Muscle layer of duodenum (tissue), 2 donors: ENCODE measurements at regions not wholly inside any gene's neighbourhood (a gene's known extent, or its start where the extent isn't known, plus 50 kb on each side); places are given as distances from the start of the nearest gene placed in this dataset.

Experiments
- H3K27ac ChIP-seq: one replicate; pipeline ENCODE4 v1.7.0; 2013; ENCODE audit warnings: mild to moderate bottlenecking, low read length
- H3K27me3 ChIP-seq: one replicate; pipeline ENCODE4 v1.7.0; 2013; ENCODE audit warnings: low read depth, mild to moderate bottlenecking, control low read depth, low read length
- H3K36me3 ChIP-seq, 2 donors: one replicate each; pipeline ENCODE4 v1.7.0; 2013; ENCODE audit warnings: low read length in 2 of 2, control low read depth in 1 of 2, mild to moderate bottlenecking in 1 of 2; ENCODE audit not compliant: insufficient read depth in 2 of 2, control insufficient read depth in 1 of 2
- H3K4me1 ChIP-seq, 2 donors: one replicate each; pipeline ENCODE4 v1.7.0; 2013; ENCODE audit warnings: low read length in 2 of 2, mild to moderate bottlenecking in 2 of 2, control low read depth in 1 of 2, moderate library complexity in 1 of 2; ENCODE audit not compliant: insufficient read depth in 2 of 2, control insufficient read depth in 1 of 2
- H3K4me3 ChIP-seq, 2 donors: one replicate each; pipeline ENCODE4 v1.7.0; 2013; ENCODE audit warnings: low read length in 2 of 2, low read depth in 1 of 2, mild to moderate bottlenecking in 1 of 2
- H3K9me3 ChIP-seq, 2 donors: one replicate each; pipeline ENCODE4 v1.7.0; 2013; ENCODE audit warnings: low read length in 2 of 2, control low read depth in 1 of 2, mild to moderate bottlenecking in 1 of 2; ENCODE audit not compliant: control insufficient read depth in 1 of 2
- donor health status: healthy.

DNA sequence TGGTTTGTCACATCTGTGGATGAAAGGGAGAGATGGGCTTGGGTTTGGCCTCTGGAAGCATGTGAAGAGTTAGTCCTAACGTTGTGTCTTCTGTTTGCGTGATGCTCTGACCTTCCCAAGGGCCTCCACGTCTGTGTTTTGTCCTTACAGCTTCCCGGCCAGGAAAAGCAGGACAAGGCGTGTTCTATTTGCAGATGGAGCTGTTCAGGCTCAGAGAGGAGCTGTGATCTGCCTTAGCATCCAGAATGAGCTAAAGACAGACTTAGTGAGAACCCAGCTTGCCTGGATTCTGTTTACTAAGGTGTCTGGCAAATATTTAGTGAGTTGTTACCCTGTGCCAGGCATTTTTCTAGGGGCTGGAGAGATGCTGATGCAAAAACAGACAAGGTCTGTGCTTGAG lies 282.1 kb downstream of the CBLN1 start:
- Histone ChIP-seq H3K4me3 (no peak overlapping the region), H3K27me3 (no peaks in the 10 kb centered on the region), H3K36me3 (no peaks in the 10 kb centered on the region), H3K9me3 (no peaks in the 10 kb centered on the region), H3K27ac (no peak overlapping the region), H3K4me1 (no peaks in the 10 kb centered on the region)

DNA sequence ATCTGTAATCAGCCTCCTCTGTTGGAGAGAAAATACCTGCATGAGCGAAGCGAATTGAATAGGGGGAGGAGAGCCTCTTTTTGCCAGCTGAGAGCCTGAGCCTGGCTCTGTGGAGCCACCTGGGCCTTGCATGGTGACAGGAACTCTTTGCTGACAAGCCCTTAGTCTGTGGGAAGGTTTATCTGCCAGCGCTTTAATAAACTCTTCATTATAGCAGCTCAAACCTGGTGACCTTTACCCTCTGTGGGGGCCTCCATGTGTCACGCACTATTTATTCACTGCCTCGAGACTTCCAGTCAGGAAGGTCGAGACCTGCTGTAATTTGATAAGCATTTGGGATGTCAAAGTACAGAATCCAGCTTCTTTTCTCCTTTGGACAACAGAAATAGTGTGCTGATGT lies 282.6 kb downstream of the CBLN1 start:
- Histone ChIP-seq H3K27me3 (no peaks in the 10 kb centered on the region), H3K27ac (no peak overlapping the region), H3K9me3 (no peaks in the 10 kb centered on the region), H3K4me1 (no peaks in the 10 kb centered on the region), H3K4me3 (no peak overlapping the region), H3K36me3 (no peaks in the 10 kb centered on the region)

DNA sequence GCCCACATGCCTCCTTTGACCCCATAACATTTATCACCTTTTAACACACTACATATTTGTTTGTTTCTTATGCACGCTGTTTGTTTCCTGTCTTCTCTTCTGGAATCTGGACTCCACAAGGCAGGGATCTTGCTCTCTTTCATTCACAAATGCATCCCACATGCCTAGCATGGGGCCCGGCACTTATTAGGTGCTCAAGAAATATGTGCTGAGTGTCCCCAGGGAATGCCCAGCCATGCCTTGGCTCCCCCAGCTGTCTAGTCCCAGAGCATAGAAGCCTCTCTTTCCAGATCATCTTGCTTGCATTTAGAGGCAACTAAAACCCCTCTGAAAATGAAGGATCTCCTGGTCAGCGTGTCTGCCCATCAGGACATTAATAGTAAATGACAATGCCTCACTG lies 283.7 kb downstream of the CBLN1 start:
- Histone ChIP-seq H3K4me1 (no peaks in the 10 kb centered on the region), H3K27ac (no peak overlapping the region), H3K36me3 (no peaks in the 10 kb centered on the region), H3K27me3 (no peaks in the 10 kb centered on the region), H3K9me3 (no peaks in the 10 kb centered on the region), H3K4me3 (no peak overlapping the region)

DNA sequence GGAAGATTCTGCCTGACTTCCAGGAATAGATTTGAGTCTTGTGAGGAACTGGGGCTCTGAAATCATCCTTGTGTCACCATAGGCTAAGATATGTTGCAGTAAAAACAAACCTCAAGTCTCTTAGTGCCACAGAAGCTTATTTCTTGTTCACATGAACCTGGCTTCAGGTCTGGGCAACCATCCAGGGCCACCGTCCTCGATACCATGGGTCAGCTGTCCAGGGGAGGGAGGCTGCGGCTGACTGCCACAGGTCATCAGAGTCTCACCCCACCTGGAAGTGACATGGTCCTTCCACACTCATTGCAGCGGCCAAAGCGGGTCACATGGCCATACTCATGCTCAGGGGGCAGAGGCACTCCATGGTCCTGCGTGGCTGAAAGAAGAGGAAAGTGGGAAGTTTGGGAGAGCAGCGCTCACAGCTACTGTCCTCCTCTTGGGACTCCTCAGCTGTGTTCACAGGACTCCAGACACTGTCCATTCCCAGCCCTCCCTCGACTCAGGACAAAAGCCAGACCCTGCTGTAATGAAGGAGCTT lies 284.5 kb downstream of the CBLN1 start:
- Histone ChIP-seq H3K9me3 (no peaks in the 10 kb centered on the region), H3K36me3 (no peaks in the 10 kb centered on the region), H3K27ac (no peak overlapping the region), H3K4me1 (no peaks in the 10 kb centered on the region), H3K27me3 (no peaks in the 10 kb centered on the region), H3K4me3 (no peak overlapping the region)

DNA sequence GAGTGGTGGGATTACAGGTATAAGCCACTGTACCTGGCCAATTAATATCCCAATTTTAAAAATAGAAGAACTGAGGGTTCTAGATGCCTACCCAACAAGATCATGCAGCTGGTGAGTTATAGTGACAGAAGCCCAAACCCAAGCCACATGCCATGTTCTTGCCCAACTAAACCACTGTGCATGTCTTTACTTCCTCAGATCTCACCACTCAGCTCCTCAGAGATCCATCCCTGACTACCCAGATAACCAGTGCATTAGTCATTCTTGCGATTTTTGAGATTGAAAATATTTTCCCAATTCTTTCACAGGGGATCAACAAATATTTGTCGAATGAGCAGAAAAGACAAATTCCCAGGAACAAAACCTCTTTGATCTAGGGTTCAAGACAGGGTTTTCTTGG lies 303.1 kb downstream of the CBLN1 start:
- Histone ChIP-seq H3K36me3 (no peaks in the 10 kb centered on the region), H3K4me1 (no peaks in the 10 kb centered on the region), H3K27me3 (no peaks in the 10 kb centered on the region), H3K4me3 (no peak overlapping the region), H3K9me3 (no peaks in the 10 kb centered on the region), H3K27ac (no peak overlapping the region)

DNA sequence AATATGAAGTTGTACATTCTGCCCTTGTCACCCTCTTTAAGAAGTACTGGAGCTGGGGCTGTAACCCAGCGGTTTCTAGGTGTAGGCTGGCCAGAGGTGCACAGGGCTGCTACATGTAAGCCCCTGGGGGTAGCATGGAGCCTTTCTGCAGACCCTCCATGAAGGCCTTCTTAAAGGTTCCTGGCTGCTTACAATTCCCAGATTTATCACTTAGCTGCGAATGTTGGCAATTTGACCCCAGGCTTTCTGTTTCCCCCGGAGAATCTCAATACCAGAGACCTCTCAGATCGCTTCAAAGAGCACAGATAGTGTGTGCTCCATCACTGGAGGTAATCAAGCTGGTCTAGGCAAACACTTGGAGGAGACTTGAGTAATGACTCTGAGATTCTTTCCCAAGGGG lies 309.4 kb downstream of the CBLN1 start:
- Histone ChIP-seq H3K9me3 (no peaks in the 10 kb centered on the region), H3K27ac (no peak overlapping the region), H3K4me1 (no peaks in the 10 kb centered on the region), H3K27me3 (no peaks in the 10 kb centered on the region), H3K36me3 (no peaks in the 10 kb centered on the region), H3K4me3 (no peak overlapping the region)

DNA sequence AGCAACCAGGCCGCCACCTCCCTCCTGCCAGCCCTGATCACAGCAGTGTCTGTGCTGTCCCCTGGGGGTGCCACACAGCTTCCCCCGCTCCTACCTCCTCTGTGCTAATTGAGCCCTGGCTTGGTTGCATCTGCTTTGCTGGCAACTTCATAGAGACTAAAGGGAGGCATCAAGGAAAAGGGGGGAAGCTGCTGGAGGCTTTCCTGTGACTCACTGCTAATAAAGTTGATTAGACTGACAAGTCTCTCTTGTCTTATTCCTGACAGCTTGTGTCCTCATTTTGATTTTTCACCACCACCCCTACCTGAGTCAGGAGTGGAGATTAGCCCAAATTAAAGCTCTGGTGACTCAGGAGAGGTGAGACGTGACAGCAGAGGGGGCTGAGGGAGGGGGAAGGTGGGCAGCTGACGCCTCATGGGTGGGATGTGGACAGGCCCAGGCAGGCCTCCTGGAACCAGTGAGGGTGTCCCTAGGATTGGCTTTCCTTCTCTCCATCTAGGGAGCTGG lies 310.0 kb downstream of the CBLN1 start:
- Histone ChIP-seq H3K4me3 (no peak overlapping the region), H3K27ac (no peak overlapping the region), H3K36me3 (no peaks in the 10 kb centered on the region), H3K9me3 (no peaks in the 10 kb centered on the region), H3K4me1 (no peaks in the 10 kb centered on the region), H3K27me3 (no peaks in the 10 kb centered on the region)

DNA sequence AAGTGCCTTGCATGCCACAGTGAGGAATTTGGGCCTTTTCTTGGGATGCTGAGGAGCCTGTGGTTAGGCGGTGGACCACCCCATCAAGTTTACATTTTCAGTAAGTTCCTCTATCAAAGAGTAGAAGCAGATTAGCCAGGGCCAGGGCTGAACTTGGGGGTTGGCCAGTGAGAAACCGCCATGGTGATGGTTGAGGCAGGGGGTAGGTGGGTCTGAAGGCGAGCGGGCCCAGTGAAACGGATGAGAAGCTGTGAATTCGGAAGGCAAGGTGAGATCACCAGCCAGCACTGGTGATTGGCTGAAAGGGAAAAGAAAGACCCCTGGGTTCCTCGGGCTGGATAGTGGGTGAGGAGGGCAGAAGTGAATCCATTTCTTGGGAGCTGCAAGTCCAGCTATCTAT lies 311.4 kb downstream of the CBLN1 start:
- Histone ChIP-seq H3K4me3 (no peak overlapping the region), H3K9me3 (no peaks in the 10 kb centered on the region)

DNA sequence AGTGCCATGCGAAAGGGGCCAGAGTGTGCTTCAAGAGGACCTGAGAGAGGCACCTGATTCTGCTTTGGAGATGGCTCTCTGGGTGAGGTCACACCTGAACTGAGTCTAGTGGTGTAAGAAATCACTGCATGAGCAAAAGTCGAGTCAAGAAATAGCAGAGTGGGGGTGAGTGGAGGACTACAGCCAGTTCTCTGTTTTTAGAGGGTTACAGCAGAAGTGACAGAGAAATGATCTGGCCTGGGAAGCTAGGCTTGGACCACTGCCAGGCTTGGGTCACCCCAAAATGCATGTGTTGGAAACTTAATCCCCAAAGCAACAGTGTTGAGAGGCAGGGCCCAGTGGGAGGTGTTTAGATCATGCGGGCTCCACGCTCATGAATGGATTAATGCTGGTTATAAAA lies 312.0 kb downstream of the CBLN1 start:
- H3K4me3 ChIP-seq, result no peak overlapping the region
- no peaks in the 10 kb centered on the region for H3K9me3 ChIP-seq
- no peaks in the 10 kb centered on the region for H3K36me3 ChIP-seq
- no peaks in the 10 kb centered on the region for H3K4me1 ChIP-seq
- H3K27me3 ChIP-seq, result no peaks in the 10 kb centered on the region
- H3K27ac ChIP-seq, result no peak overlapping the region

More for the DNA sequence above, 311.4 kb downstream of the CBLN1 start:
- H3K27ac ChIP-seq, result no peak overlapping the region
- H3K4me1 ChIP-seq, result no peaks in the 10 kb centered on the region
- no peaks in the 10 kb centered on the region for H3K36me3 ChIP-seq
- no peaks in the 10 kb centered on the region for H3K27me3 ChIP-seq

DNA sequence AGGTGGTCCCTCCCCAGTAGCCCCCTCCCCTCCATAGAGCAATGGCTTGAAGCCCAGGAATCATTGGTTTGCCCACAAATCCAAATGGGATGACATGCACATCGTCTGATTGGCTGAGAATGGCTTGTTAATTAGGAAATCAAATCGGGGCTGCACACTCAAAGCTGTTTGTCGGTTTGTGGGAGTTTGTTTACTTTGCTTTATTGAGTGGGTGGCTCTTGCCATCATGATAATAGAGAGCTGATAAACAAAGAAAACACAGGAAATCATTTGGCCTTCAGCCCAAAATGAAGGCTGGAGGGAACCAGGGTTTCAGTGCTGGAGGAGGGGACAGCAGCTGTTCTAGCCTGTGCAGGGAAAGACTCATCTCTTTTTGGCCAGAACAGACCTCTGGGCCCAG lies 316.3 kb downstream of the CBLN1 start:
- Histone ChIP-seq H3K27ac (no peak overlapping the region), H3K36me3 (no peaks in the 10 kb centered on the region), H3K27me3 (no peaks in the 10 kb centered on the region), H3K4me3 (no peak overlapping the region), H3K9me3 (no peaks in the 10 kb centered on the region), H3K4me1 (no peaks in the 10 kb centered on the region)

DNA sequence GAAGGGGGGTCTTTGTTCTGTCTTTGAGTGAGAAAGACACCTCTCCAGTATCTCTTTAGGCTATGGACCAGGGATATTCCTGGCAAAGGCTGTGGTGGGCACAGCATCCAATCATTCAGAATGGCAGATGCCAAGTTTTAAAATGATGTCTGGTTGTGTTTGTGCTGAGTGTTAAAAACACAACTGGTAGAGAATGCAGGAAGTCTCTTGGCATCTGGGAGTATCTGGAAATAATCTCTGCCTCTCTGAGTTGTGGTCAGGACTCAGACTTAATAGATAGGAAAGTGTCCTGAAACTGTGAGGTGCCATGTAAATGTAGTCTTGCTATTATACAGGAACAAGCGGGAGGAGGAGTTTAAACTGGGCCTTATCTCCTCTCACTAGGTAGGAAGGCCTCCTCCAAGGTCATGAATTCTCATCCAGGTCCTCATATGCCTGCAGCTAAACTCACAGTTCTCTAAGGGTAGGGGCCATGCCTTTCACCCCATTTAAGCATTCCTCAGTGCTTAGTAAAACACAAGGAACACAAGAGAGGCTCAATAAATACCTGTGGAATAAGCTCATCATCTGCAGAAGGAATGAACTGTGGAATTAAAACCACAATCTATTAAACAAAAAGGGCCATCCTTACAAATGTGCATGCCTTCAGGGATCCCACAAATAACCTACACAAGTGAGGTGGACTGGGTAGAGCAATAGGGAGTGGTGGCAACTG lies 317.6 kb downstream of the CBLN1 start:
- H3K36me3 ChIP-seq, result no peaks in the 10 kb centered on the region
- no peak overlapping the region for H3K27ac ChIP-seq
- no peaks in the 10 kb centered on the region for H3K4me1 ChIP-seq
- H3K27me3 ChIP-seq, result no peaks in the 10 kb centered on the region
- no peaks in the 10 kb centered on the region for H3K9me3 ChIP-seq
- H3K4me3 ChIP-seq, result no peak overlapping the region

DNA sequence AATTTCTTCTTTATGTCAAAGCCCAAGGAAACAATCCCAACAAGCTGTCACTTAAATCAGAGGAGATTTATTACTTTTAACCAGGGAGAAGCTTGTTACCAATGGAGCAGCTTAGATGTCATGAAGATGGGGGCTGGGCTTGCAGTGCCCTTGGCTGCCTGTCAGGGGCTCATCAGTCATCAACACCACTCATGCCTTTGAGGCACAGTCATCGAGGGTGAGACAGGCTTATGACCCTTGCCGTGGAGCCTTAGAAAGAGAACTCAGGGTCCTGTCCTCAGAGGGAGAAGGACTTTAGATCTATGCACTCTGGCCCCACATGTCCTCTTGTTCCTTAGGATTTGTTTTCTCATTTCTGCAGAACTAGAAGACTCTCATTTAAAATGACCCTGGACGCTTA lies 318.3 kb downstream of the CBLN1 start:
- Histone ChIP-seq H3K27ac (no peak overlapping the region), H3K36me3 (no peaks in the 10 kb centered on the region), H3K27me3 (no peaks in the 10 kb centered on the region), H3K4me3 (no peak overlapping the region), H3K9me3 (no peaks in the 10 kb centered on the region), H3K4me1 (no peaks in the 10 kb centered on the region)
